Activated T-helper 1 cell treated with anti-CD3 and anti-CD28 coated beads, Interleukin-12 subunit alpha, Interleukin-12 subunit beta, Interleukin-2, Interleukin-4 antibody, amounts not matched to agents 30 ng/mL and 10 ng/mL and 1 ng/mL, durations not matched to agents 14 hours and 24 hours and 36 hours (primary cell): ENCODE measurements at regions not wholly inside any gene's neighbourhood (a gene's known extent, or its start where the extent isn't known, plus 50 kb on each side); places are given as distances from the start of the nearest gene placed in this dataset.

ENCODE experiments used
- DNase-seq: peaks from one replicate; pipeline ENCODE4 v3.0.0; 2021; ENCODE audit warnings: low spot score
- H3K27ac Mint-ChIP-seq: one replicate; pipeline ENCODE4 v1.8.0; 2021; ENCODE audit warnings: mild to moderate bottlenecking, mixed read lengths
- H3K27me3 Mint-ChIP-seq: one replicate; pipeline ENCODE4 v1.8.0; 2022; ENCODE audit warnings: mild to moderate bottlenecking, moderate library complexity, mixed read lengths; ENCODE audit not compliant: insufficient read depth
- H3K36me3 Mint-ChIP-seq: one replicate; pipeline ENCODE4 v1.8.0; 2021; ENCODE audit warnings: low read depth, mixed read lengths
- H3K4me1 Mint-ChIP-seq: one replicate; pipeline ENCODE4 v1.8.0; 2021; ENCODE audit warnings: low read depth, mixed read lengths
- H3K4me3 Mint-ChIP-seq: one replicate; pipeline ENCODE4 v1.8.0; 2021; ENCODE audit warnings: mild to moderate bottlenecking, moderate library complexity, mixed read lengths
- H3K9me3 Mint-ChIP-seq: one replicate; pipeline ENCODE4 v1.8.0; 2021; ENCODE audit warnings: mixed read lengths
- intact Hi-C: fragments of 100-400 bp; cut with micrococcal nuclease; formaldehyde crosslinking; loops from one replicate; pipeline ENCODE4 v1.15.1; 2024

GRCh38 chr9:100865648-100866047 lies 162.9 kb upstream of the PLPPR1 start:
- no peak overlapping the region for H3K4me3 Mint-ChIP-seq
- intact Hi-C loops = no loop called here
- peaks cover 2% of the 10 kb centered on the region for H3K27me3 Mint-ChIP-seq
- H3K9me3 Mint-ChIP-seq = peaks cover 6% of the 10 kb centered on the region
- no peak overlapping the region for H3K27ac Mint-ChIP-seq
- no peaks in the 10 kb centered on the region for H3K4me1 Mint-ChIP-seq
- DNase-seq = no peak
- no peaks in the 10 kb centered on the region for H3K36me3 Mint-ChIP-seq

DNA sequence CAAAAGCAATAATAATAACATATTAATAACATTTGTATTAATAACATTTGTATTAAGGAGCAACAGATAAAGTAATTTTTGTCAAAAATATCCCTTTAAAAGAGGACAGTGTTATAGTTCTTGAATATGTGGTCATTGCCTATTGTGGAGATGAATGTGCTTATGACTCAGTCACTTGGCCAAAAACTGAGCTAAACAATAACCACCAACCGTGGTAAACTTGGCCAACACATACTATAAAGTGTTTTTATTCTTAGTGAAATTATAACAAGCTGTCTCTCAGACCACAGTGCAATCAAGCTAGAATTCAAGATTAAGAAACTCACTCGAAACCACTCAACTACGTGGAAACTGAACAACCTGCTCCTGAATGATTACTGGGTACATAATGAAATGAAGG lies 159.2 kb upstream of the PLPPR1 start:
- Mint-ChIP-seq H3K36me3 (no peaks in the 10 kb centered on the region), H3K27me3 (peaks cover 2% of the 10 kb centered on the region), H3K27ac (no peak overlapping the region), H3K4me3 (no peak overlapping the region), H3K9me3 (peaks cover 6% of the 10 kb centered on the region), H3K4me1 (no peaks in the 10 kb centered on the region)
- DNase-seq = no peak
- intact Hi-C loops = no loop called here

DNA sequence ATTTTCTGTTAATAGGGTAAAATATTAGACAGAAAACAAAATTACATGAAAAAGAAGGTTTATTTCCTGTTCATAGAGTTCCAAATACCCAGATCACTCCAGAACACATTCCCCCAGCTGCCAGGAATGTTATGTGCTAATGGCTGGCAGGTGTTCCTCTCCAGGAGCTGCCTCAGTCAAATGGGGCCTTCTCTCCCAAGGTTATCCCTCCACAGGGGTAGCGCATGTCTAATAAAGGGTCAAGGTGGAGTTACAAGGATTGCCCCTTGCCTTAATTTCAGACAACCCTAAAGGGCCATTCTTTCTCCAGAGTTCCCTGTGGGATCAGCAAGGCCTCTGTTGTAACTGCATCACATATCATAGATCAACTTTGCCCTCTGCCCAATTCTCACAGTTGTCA lies 148.6 kb upstream of the PLPPR1 start:
- Mint-ChIP-seq H3K27me3 (no peaks in the 10 kb centered on the region), H3K4me1 (no peaks in the 10 kb centered on the region), H3K27ac (no peak overlapping the region), H3K9me3 (no peaks in the 10 kb centered on the region), H3K4me3 (no peak overlapping the region), H3K36me3 (no peaks in the 10 kb centered on the region)
- DNase-seq = no peak
- intact Hi-C loops = no loop called here

DNA sequence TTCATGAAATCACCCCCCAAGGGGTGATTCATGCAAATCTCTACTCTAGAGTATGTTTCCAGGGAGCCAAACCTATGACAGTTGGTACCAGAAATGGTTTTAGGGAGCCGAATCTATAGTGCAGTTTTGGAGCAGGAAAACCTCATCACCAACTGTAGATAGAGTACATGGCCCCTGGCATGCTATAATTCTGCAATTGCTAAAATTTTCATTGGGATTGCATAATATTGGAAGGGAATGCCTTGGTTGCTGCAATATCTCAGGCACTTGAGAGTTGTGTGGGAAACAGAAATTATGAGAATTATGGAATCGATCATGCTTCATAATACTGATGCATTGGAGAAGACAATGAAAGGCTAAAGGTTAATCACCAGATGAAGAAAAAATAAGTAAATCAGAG lies 148.2 kb upstream of the PLPPR1 start:
- intact Hi-C loops = no loop called here
- Mint-ChIP-seq H3K27ac (no peak overlapping the region), H3K4me3 (no peak overlapping the region), H3K36me3 (no peaks in the 10 kb centered on the region), H3K9me3 (no peaks in the 10 kb centered on the region), H3K27me3 (no peaks in the 10 kb centered on the region), H3K4me1 (no peaks in the 10 kb centered on the region)
- DNase-seq = no peak

GRCh38 chr9:100884518-100884917 lies 144.0 kb upstream of the PLPPR1 start:
- intact Hi-C loops = no loop called here
- DNase-seq = no peak
- Mint-ChIP-seq H3K27me3 (no peaks in the 10 kb centered on the region), H3K36me3 (no peaks in the 10 kb centered on the region), H3K4me1 (no peaks in the 10 kb centered on the region), H3K9me3 (no peaks in the 10 kb centered on the region), H3K4me3 (no peak overlapping the region), H3K27ac (no peak overlapping the region)

GRCh38 chr9:100890321-100890720 lies 138.2 kb upstream of the PLPPR1 start:
- Mint-ChIP-seq H3K27me3 (no peaks in the 10 kb centered on the region), H3K36me3 (no peaks in the 10 kb centered on the region), H3K9me3 (no peaks in the 10 kb centered on the region), H3K4me3 (no peak overlapping the region), H3K27ac (no peak overlapping the region), H3K4me1 (no peaks in the 10 kb centered on the region)
- no peak for DNase-seq
- intact Hi-C loops = no loop called here

- Mint-ChIP-seq H3K4me1 (no peaks in the 10 kb centered on the region), H3K36me3 (no peaks in the 10 kb centered on the region), H3K27ac (no peak overlapping the region)
These were observed 117.3 kb upstream of the PLPPR1 start for GRCh38 chr9:100911273-100911672.

GRCh38 chr9:100913257-100913656 lies 115.3 kb upstream of the PLPPR1 start:
- Mint-ChIP-seq H3K4me3 (no peak overlapping the region), H3K9me3 (peaks cover 3% of the 10 kb centered on the region), H3K27ac (no peak overlapping the region), H3K36me3 (no peaks in the 10 kb centered on the region), H3K4me1 (no peaks in the 10 kb centered on the region), H3K27me3 (no peaks in the 10 kb centered on the region)
- intact Hi-C loops = no loop called here
- no peak for DNase-seq

More at GRCh38 chr9:100911273-100911672, 117.3 kb upstream of the PLPPR1 start:
- H3K4me3 Mint-ChIP-seq = no peak overlapping the region
- no peak for DNase-seq
- intact Hi-C loops = no loop called here
- peaks cover 3% of the 10 kb centered on the region for H3K9me3 Mint-ChIP-seq
- no peaks in the 10 kb centered on the region for H3K27me3 Mint-ChIP-seq

- DNase-seq = no peak
- intact Hi-C loops = no loop called here
- H3K36me3 Mint-ChIP-seq = no peaks in the 10 kb centered on the region
- H3K4me3 Mint-ChIP-seq = no peak overlapping the region
- H3K27ac Mint-ChIP-seq = no peak overlapping the region
- no peaks in the 10 kb centered on the region for H3K27me3 Mint-ChIP-seq
- peaks cover 3% of the 10 kb centered on the region for H3K9me3 Mint-ChIP-seq
- no peaks in the 10 kb centered on the region for H3K4me1 Mint-ChIP-seq
These were observed 114.3 kb upstream of the PLPPR1 start for GRCh38 chr9:100914266-100914665.

- H3K4me3 Mint-ChIP-seq = no peak overlapping the region
- DNase-seq = no peak
- intact Hi-C loops = no loop called here
- H3K9me3 Mint-ChIP-seq = no peaks in the 10 kb centered on the region
- H3K36me3 Mint-ChIP-seq = no peaks in the 10 kb centered on the region
- H3K27me3 Mint-ChIP-seq = no peaks in the 10 kb centered on the region
- H3K27ac Mint-ChIP-seq = no peak overlapping the region
- no peaks in the 10 kb centered on the region for H3K4me1 Mint-ChIP-seq
These were observed 109.0 kb upstream of the PLPPR1 start for GRCh38 chr9:100919506-100919905.

DNA sequence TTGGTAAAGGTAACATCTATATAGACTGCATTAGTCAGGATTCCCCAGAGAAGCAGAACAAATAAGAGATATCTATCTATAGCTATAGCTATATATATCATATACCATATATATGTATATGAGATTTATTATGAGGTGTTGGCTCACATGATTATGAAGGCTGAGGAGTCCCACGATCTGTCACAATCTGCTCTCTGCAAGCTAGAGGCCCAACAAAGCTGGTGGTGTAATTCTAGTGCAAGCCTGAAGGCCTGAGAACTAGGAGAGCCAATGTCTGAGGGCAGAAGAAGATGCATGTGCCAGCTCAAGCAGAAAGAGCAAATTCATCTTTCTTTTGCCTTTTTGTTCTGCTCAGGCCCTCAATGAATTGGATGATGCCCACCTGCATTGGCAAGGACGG lies 102.2 kb upstream of the PLPPR1 start:
- Mint-ChIP-seq H3K27ac (no peak overlapping the region), H3K9me3 (no peaks in the 10 kb centered on the region), H3K4me1 (no peaks in the 10 kb centered on the region), H3K4me3 (no peak overlapping the region), H3K27me3 (no peaks in the 10 kb centered on the region), H3K36me3 (no peaks in the 10 kb centered on the region)
- DNase-seq = no peak
- intact Hi-C loops = no loop called here

- DNase-seq = no peak
- H3K4me3 Mint-ChIP-seq = no peak overlapping the region
- no peaks in the 10 kb centered on the region for H3K27me3 Mint-ChIP-seq
- no peaks in the 10 kb centered on the region for H3K36me3 Mint-ChIP-seq
- no peaks in the 10 kb centered on the region for H3K4me1 Mint-ChIP-seq
- H3K9me3 Mint-ChIP-seq = no peaks in the 10 kb centered on the region
- no peak overlapping the region for H3K27ac Mint-ChIP-seq
- intact Hi-C loops = no loop called here
These were observed 100.8 kb upstream of the PLPPR1 start for GRCh38 chr9:100927763-100928162.

DNA sequence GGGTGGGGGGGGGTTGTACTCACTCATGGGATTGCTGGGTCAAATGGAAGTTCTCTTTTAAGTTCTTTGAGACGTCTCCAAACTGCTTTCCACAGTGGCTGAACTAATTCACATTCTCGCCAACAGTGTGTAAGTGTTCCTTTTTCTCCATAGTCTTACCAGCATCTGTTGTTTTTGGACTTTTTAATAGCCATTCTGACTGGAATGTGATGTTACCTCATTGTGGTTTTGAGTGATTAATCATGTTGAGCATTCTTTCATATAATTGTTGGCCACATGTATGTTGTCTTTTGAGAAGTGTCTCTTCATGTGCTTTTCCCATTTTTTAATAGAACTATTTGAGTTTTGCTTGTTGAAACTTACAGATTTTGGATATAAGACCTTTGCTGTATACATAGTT lies 94.9 kb upstream of the PLPPR1 start:
- no peaks in the 10 kb centered on the region for H3K27me3 Mint-ChIP-seq
- no peak for DNase-seq
- no peaks in the 10 kb centered on the region for H3K4me1 Mint-ChIP-seq
- H3K9me3 Mint-ChIP-seq = peaks cover 6% of the 10 kb centered on the region
- H3K36me3 Mint-ChIP-seq = no peaks in the 10 kb centered on the region
- H3K4me3 Mint-ChIP-seq = no peak overlapping the region
- intact Hi-C loops = no loop called here
- H3K27ac Mint-ChIP-seq = no peak overlapping the region

GRCh38 chr9:100937382-100937781 lies 91.1 kb upstream of the PLPPR1 start:
- Mint-ChIP-seq H3K4me1 (no peaks in the 10 kb centered on the region), H3K36me3 (no peaks in the 10 kb centered on the region), H3K27ac (no peak overlapping the region), H3K4me3 (no peak overlapping the region), H3K27me3 (no peaks in the 10 kb centered on the region), H3K9me3 (peaks cover 6% of the 10 kb centered on the region)
- intact Hi-C loops = no loop called here
- DNase-seq = no peak
